Immature natural killer cell (primary cell): ENCODE measurements at regions not wholly inside any gene's neighbourhood (a gene's known extent, or its start where the extent isn't known, plus 50 kb on each side); places are given as distances from the start of the nearest gene placed in this dataset.
"Not testable (repeated sequence)": the region's sequence is repeated elsewhere in the genome, so short reads cannot be mapped to it uniquely, and the experiment has no call there.

Experiments
- DNase-seq, 3 donors: peaks; one replicate each; pipeline ENCODE4 v3.0.0; 2022; ENCODE audit warnings: mixed read lengths in 1 of 3
- H3K27ac Mint-ChIP-seq, 6 donors: one replicate each; pipeline ENCODE4 v1.8.0; 2020; ENCODE audit warnings: mixed read lengths in 6 of 6, mild to moderate bottlenecking in 5 of 6, inconsistent platforms in 4 of 6, moderate library complexity in 3 of 6
- H3K27me3 Mint-ChIP-seq, 3 donors: one replicate each; pipeline ENCODE4 v1.8.0; 2020 to 2021; ENCODE audit warnings: low read depth in 3 of 3, mild to moderate bottlenecking in 3 of 3, mixed read lengths in 3 of 3, moderate library complexity in 3 of 3, inconsistent platforms in 1 of 3
- H3K36me3 Mint-ChIP-seq, 3 donors: one replicate each; pipeline ENCODE4 v1.8.0; 2020; ENCODE audit warnings: mixed read lengths in 3 of 3, inconsistent platforms in 2 of 3, mild to moderate bottlenecking in 2 of 3
- H3K4me1 Mint-ChIP-seq, 2 donors: one replicate each; pipeline ENCODE4 v1.8.0; 2020; ENCODE audit warnings: inconsistent platforms in 2 of 2, mild to moderate bottlenecking in 2 of 2, mixed read lengths in 2 of 2, moderate library complexity in 1 of 2
- H3K4me3 Mint-ChIP-seq, 5 donors: one replicate each; pipeline ENCODE4 v1.8.0; 2020; ENCODE audit warnings: mild to moderate bottlenecking in 5 of 5, mixed read lengths in 5 of 5, inconsistent platforms in 3 of 5, moderate library complexity in 3 of 5
- H3K9me3 Mint-ChIP-seq, 6 donors: one replicate each; pipeline ENCODE4 v1.8.0; 2020; ENCODE audit warnings: mild to moderate bottlenecking in 6 of 6, mixed read lengths in 6 of 6, inconsistent platforms in 4 of 6, moderate library complexity in 3 of 6

GRCh38 chr5:177892357-177892665 lies 103.7 kb downstream of the PROP1 start:
- H3K4me3 Mint-ChIP-seq, H3K36me3 Mint-ChIP-seq, H3K27ac Mint-ChIP-seq, DNase-seq, H3K9me3 Mint-ChIP-seq, H3K4me1 Mint-ChIP-seq, H3K27me3 Mint-ChIP-seq: not testable (repeated sequence)

- not testable (repeated sequence) for H3K4me3 Mint-ChIP-seq, H3K9me3 Mint-ChIP-seq, H3K36me3 Mint-ChIP-seq, H3K27ac Mint-ChIP-seq, H3K4me1 Mint-ChIP-seq, H3K27me3 Mint-ChIP-seq
- peak in 2 of 3 donors; percentile 17 to 22 for DNase-seq
Observed at GRCh38 chr5:177891547-177892356, 104.3 kb downstream of the PROP1 start.

DNA sequence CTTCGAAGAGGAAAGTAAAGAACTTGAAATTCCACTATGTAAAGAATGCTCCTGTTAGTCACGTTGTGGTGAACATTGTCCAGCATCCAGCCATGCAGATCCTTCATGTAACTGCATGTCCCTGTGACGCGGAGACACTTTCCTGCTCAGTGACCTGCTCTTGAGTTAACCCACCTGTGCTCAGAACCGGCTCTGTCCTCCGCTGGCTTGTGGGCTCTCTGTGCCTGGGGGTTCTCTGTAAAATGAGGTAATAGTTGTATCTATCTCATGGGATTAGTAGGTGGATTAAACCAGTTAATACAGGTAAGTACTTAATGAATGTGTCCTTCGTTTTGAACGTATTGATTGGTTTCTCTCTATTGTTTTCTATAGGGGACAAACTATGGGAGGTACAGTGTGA lies 100.6 kb upstream of the FAM153A start:
- not testable (repeated sequence) for H3K36me3 Mint-ChIP-seq, H3K4me3 Mint-ChIP-seq, H3K27ac Mint-ChIP-seq, H3K9me3 Mint-ChIP-seq, H3K4me1 Mint-ChIP-seq, DNase-seq, H3K27me3 Mint-ChIP-seq

DNA sequence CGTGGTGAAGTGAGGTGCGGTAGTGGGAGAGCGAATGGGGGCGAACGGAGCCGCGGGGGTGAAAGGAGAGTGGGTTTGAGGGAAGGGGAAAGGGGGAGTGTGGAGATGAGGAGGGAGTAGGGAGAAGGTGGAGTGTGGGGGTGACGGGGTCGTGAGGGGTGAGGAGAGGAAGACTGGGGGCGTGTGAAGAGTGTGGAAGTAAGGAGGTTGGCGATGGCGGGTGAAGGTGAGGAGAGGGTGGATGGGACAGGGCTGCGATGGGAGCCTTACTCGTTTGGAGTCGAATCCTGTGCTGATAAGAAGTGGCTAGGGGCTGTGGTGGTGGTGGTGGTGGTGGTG lies 93.2 kb upstream of the FAM153A start:
- not testable (repeated sequence) for H3K27ac Mint-ChIP-seq

GRCh38 chr5:177875013-177875899 lies 92.6 kb upstream of the FAM153A start:
- not testable (repeated sequence) for H3K27ac Mint-ChIP-seq, H3K36me3 Mint-ChIP-seq, H3K9me3 Mint-ChIP-seq, H3K27me3 Mint-ChIP-seq, H3K4me1 Mint-ChIP-seq
- H3K4me3 Mint-ChIP-seq = peak overlapping the region in 3 of 5 donors; percentile 24 to 71 (median 64)
- peak in 2 of 3 donors; percentile 13 to 22 for DNase-seq

More for the DNA sequence above, 93.2 kb upstream of the FAM153A start:
- H3K36me3 Mint-ChIP-seq, H3K4me1 Mint-ChIP-seq, DNase-seq, H3K27me3 Mint-ChIP-seq, H3K9me3 Mint-ChIP-seq: not testable (repeated sequence)
- peak overlapping the region; percentile 61 to 83 (median 72) for H3K4me3 Mint-ChIP-seq

- H3K4me3 Mint-ChIP-seq, DNase-seq, H3K27me3 Mint-ChIP-seq, H3K4me1 Mint-ChIP-seq, H3K27ac Mint-ChIP-seq, H3K9me3 Mint-ChIP-seq, H3K36me3 Mint-ChIP-seq: not testable (repeated sequence)
Observed at GRCh38 chr5:177863822-177864446, 81.2 kb upstream of the FAM153A start.

DNA sequence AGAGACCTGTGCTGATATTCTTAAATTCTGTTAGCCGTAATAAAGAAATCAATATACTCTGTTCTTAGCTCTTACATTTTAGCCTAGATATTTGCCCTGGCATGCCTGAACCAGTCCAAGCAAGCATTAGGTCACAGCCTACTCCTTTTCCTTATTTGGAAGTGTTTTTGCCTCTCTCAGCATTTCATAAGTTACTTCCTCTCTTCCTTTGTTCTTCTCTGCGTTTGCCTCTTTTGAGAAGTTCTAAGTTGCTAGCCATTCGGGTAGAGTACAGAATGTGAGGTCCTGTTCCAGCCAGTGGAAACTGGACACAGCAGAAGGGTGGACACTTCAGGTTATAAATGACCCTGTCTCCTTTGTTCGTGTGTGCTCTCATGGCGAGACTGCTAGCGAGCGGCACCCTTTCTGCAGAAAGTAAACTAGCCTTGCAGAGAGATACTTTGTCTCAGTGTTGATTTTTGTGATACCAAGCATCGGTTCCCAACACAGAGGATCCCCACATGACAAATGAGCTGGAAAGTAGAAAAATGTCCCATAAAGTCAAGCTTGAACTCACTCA lies 75.0 kb upstream of the FAM153A start:
- not testable (repeated sequence) for H3K4me1 Mint-ChIP-seq, H3K36me3 Mint-ChIP-seq, H3K27me3 Mint-ChIP-seq, H3K27ac Mint-ChIP-seq, H3K4me3 Mint-ChIP-seq, DNase-seq, H3K9me3 Mint-ChIP-seq

DNA sequence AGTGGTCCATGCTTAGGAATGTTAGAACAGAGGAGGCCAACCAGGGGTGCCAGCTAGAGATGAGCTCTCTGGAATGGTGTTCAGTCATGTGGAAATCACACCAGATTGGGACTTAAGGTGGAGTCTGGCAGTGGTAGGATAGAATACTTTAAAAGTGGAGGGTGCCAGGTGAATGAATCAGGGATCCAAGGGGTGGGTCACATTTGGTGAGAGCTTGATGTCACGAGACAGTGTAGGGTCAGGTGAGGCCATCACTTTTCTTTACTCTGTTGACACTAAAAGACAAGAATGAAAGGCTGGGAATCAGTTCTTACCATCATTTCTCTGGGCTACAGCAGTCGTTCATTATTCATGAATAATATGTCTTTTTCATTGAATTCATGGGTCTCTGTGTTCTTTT lies 73.8 kb upstream of the FAM153A start:
- not testable (repeated sequence) for H3K9me3 Mint-ChIP-seq, H3K27me3 Mint-ChIP-seq, H3K4me1 Mint-ChIP-seq, H3K36me3 Mint-ChIP-seq, DNase-seq, H3K4me3 Mint-ChIP-seq, H3K27ac Mint-ChIP-seq

DNA sequence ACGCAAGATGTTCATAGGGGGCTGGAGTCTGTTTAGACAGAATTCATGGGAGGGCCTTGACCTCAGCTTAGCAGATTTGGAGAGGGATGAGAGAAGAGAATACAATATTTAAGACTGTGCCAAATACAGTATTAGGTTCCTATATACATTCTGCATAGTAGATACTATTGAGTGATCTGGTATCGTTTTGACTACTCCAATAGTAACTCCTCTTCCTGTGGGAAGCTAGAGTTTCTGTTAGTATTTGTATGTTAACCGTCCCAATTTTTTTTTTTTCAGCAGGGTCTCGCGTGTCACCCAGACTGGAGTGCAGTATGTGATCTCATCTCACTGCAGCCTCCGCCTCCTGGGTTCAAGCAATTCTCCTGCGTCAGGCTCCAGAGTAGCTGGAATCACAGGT lies 65.2 kb upstream of the FAM153A start:
- H3K4me3 Mint-ChIP-seq, H3K4me1 Mint-ChIP-seq, H3K27ac Mint-ChIP-seq, DNase-seq, H3K36me3 Mint-ChIP-seq, H3K27me3 Mint-ChIP-seq, H3K9me3 Mint-ChIP-seq: not testable (repeated sequence)

- H3K4me1 Mint-ChIP-seq, H3K27ac Mint-ChIP-seq, H3K36me3 Mint-ChIP-seq, DNase-seq, H3K9me3 Mint-ChIP-seq, H3K4me3 Mint-ChIP-seq, H3K27me3 Mint-ChIP-seq: not testable (repeated sequence)
Observed at GRCh38 chr5:177846598-177846997, 63.9 kb upstream of the FAM153A start.

DNA sequence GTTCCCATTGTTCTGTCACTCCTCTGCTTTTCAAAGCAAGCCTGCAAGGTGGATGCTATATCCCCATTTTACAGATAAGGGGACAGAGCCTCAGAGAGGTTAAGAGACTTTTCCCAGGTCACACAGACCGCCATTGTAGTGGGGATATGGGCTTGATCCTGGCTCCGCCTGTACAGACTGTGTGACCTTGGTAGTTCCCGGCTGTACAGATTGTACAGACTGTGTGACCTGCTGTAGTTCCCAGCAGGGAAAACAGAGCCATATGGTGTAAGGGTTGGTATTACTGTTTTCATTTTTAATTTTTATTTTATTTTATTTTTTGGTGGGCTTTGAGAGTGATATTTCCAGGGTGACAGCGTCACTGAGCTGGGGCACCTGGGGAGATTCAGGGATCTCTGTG lies 63.2 kb upstream of the FAM153A start:
- H3K27me3 Mint-ChIP-seq, H3K36me3 Mint-ChIP-seq, H3K27ac Mint-ChIP-seq, H3K4me3 Mint-ChIP-seq, H3K4me1 Mint-ChIP-seq, H3K9me3 Mint-ChIP-seq, DNase-seq: not testable (repeated sequence)

DNA sequence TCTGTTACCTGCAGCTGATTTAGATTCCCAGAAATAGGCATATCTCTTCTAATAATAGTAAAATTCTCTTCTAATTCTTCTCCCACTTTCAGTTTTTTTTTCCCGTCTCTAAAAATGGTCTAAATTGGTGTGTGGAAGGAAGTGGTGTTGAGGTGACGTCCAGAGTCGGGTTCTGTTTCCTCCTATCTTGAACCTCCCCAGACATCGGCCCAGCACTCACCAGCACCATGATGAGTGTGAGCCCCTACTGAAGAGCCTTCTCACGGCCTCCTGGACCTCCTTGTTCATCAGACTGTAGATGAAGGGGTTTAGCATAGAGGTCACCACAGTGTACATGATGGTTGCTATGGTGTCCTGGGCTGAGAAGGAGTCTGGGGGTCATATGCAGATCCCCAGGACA lies 53.5 kb upstream of the FAM153A start:
- H3K4me1 Mint-ChIP-seq, H3K36me3 Mint-ChIP-seq, H3K27me3 Mint-ChIP-seq, H3K27ac Mint-ChIP-seq, H3K4me3 Mint-ChIP-seq, H3K9me3 Mint-ChIP-seq: not testable (repeated sequence)
- DNase-seq = peak in 1 of 3 donors; percentile 5
